Stomach (tissue), 8 donors: ENCODE measurements at regions not wholly inside any gene's neighbourhood (a gene's known extent, or its start where the extent isn't known, plus 50 kb on each side); places are given as distances from the start of the nearest gene placed in this dataset.

Source experiments
- DNase-seq, 2 donors: peaks; one replicate each; pipeline versions ENCODE4 v3.0.0 to v3.0.0-alpha.2; 2013 to 2019
- H3K27ac ChIP-seq, 5 donors: fragments of 200-600 bp in 4 of 5; sonication (generic) in 4 of 5; one replicate each; pipeline ENCODE4 v1.5.1; 2013 to 2019; ENCODE audit warnings: mild to moderate bottlenecking in 1 of 5, moderate library complexity in 1 of 5
- H3K27me3 ChIP-seq, 3 donors: fragments of 200-600 bp; sonication (generic); one replicate each; pipeline ENCODE4 v1.5.1; 2017 to 2019; ENCODE audit warnings: mixed run types in 1 of 3
- H3K36me3 ChIP-seq, 4 donors: fragments of 200-600 bp; sonication (generic); 1 replicate in 3 of 4; 2 replicates in 1 of 4; pipeline ENCODE4 v1.5.1; 2016 to 2019
- H3K4me1 ChIP-seq, 4 donors: fragments of 200-600 bp; sonication (generic); one replicate each; pipeline ENCODE4 v1.5.1; 2016 to 2019
- H3K4me3 ChIP-seq, 4 donors: fragments of 200-600 bp; sonication (generic) in 3 of 4; one replicate each; pipeline ENCODE4 v1.5.1; 2016 to 2019; ENCODE audit warnings: mild to moderate bottlenecking in 1 of 4
- H3K9me3 ChIP-seq, 4 donors: fragments of 200-600 bp; sonication (generic); one replicate each; pipeline ENCODE4 v1.5.1; 2016 to 2019
- EP300 ChIP-seq: sonication (generic); formaldehyde crosslinking; IDR thresholded peaks from one replicate; pipeline ENCODE4 v1.6.1; 2017; ENCODE audit warnings: antibody characterized with exemption
- POLR2A ChIP-seq, 4 donors: fragments of 450-650 bp; IDR thresholded peaks; one replicate each; pipeline ENCODE4 v1.6.1; 2016; ENCODE audit warnings: antibody characterized with exemption in 4 of 4, control low read depth in 2 of 4, mild to moderate bottlenecking in 1 of 4, moderate library complexity in 1 of 4
- POLR2AphosphoS5 ChIP-seq, 3 donors: sonication (generic); formaldehyde crosslinking; IDR thresholded peaks; one replicate each; pipeline ENCODE4 v1.6.1; 2016; ENCODE audit warnings: antibody characterized with exemption in 3 of 3
- WGBS, 5 donors: extraction: QIAGEN DNeasy Blood & Tissue Kit in 3 of 5; methylation state at CpG; one replicate each; pipeline versions ENCODE4 v1.1.5 to v1.1.7; 2013 to 2018; 5-methylcytosine and 5-hydroxymethylcytosine counted together
- intact Hi-C: fragments of 100-400 bp; cut with DNase I; formaldehyde crosslinking; loops from one replicate; pipeline ENCODE4 v1.15.1; 2023; ENCODE audit warnings: low total_unique reads
- TF ChIP-seq, protein P1 (sequence below), 7 experiments: fragments of 450-650 bp in 4 of 7; fragments of 200-600 bp in 3 of 7; sonication (generic) in 3 of 7; IDR thresholded peaks; one replicate each; pipeline ENCODE4 v1.5.1; 2016 to 2019; ENCODE audit warnings: antibody characterized with exemption in 7 of 7, control low read depth in 2 of 7, mild to moderate bottlenecking in 1 of 7
- donor health status: healthy with polysubstance abuse.
- donor health status: Bipolar disorder and iron deficiency.
- donor health status: healthy.

DNA sequence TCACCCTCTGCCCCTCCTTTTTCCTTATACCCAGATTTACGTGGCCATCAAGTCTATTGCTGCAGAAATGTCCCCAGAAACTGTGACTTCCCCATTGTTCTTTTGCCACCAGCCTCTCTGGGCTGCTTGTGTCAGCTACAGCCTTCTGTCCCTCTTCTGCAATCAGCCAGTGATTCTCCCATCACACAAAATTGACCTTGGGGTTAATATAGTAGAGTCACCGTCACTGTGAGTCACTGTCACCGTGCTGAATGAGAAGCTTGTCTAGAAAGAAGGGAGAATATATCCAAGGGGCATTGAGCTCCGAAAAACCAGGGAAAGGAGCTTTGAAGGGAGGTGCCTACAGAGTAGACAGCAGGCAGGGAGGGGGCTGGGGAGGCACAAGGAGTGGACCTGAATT is 290.5 kb downstream of the HAPSTR1 start:
- WGBS, 5 donors, result 66 to 83% (median 81%) methylated on average over 4 of the region's 4 CpGs

GRCh38 chr16:9383281-9383680 is 291.8 kb downstream of the HAPSTR1 start:
- intact Hi-C loops, result no loop called here
- Histone ChIP-seq H3K4me3 (no peak overlapping the region), H3K27ac (no peak overlapping the region), H3K4me1 (no peaks in the 10 kb centered on the region), H3K27me3 (no peaks in the 10 kb centered on the region), H3K36me3 (no peaks in the 10 kb centered on the region), H3K9me3 (peaks cover 6 to 14% (median 10%) of the 10 kb centered on the region in 4 donors)
- no peak for DNase-seq
- TF ChIP-seq, protein P1, sequence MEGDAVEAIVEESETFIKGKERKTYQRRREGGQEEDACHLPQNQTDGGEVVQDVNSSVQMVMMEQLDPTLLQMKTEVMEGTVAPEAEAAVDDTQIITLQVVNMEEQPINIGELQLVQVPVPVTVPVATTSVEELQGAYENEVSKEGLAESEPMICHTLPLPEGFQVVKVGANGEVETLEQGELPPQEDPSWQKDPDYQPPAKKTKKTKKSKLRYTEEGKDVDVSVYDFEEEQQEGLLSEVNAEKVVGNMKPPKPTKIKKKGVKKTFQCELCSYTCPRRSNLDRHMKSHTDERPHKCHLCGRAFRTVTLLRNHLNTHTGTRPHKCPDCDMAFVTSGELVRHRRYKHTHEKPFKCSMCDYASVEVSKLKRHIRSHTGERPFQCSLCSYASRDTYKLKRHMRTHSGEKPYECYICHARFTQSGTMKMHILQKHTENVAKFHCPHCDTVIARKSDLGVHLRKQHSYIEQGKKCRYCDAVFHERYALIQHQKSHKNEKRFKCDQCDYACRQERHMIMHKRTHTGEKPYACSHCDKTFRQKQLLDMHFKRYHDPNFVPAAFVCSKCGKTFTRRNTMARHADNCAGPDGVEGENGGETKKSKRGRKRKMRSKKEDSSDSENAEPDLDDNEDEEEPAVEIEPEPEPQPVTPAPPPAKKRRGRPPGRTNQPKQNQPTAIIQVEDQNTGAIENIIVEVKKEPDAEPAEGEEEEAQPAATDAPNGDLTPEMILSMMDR (IDR thresholded peaks at IDR 0.05), result no peak
- WGBS, 5 donors, result 35 to 73% (median 62%) methylated on average over 3 of the region's 3 CpGs

More for the DNA sequence above, 290.5 kb downstream of the HAPSTR1 start:
- intact Hi-C loops, result no loop called here
- Histone ChIP-seq H3K36me3 (no peaks in the 10 kb centered on the region), H3K4me1 (no peaks in the 10 kb centered on the region), H3K27me3 (no peaks in the 10 kb centered on the region), H3K9me3 (peaks cover 0 to 4% (median 0%) of the 10 kb centered on the region in 4 donors), H3K4me3 (no peak overlapping the region), H3K27ac (no peak overlapping the region)
- DNase-seq, result no peak
- TF ChIP-seq, protein P1 (IDR thresholded peaks at IDR 0.05), result no peak
- TF ChIP-seq POLR2A (IDR thresholded peaks at IDR 0.05), result no peak
- no peak for TF ChIP-seq EP300
- no peak for TF ChIP-seq POLR2AphosphoS5 (IDR thresholded peaks at IDR 0.05)

GRCh38 chr16:9384141-9384540 is 292.7 kb downstream of the HAPSTR1 start:
- no peaks in the 10 kb centered on the region for H3K27me3 ChIP-seq
- no peaks in the 10 kb centered on the region for H3K36me3 ChIP-seq
- peaks cover 9 to 22% (median 14%) of the 10 kb centered on the region in 4 donors for H3K9me3 ChIP-seq
- intact Hi-C loops, result no loop called here
- H3K4me3 ChIP-seq, result no peak overlapping the region
- H3K4me1 ChIP-seq, result no peaks in the 10 kb centered on the region
- WGBS, 5 donors, result 24 to 50% (median 39%) methylated on average over 4 of the region's 4 CpGs
- TF ChIP-seq POLR2AphosphoS5 (IDR thresholded peaks at IDR 0.05) (no peak), EP300 (no peak), POLR2A (IDR thresholded peaks at IDR 0.05) (no peak)
- TF ChIP-seq, protein P1 (IDR thresholded peaks at IDR 0.05), result no peak
- DNase-seq, result no peak
- H3K27ac ChIP-seq, result no peak overlapping the region

GRCh38 chr16:9389543-9390207 is 298.2 kb downstream of the HAPSTR1 start:
- no peak for TF ChIP-seq EP300
- no peak for TF ChIP-seq POLR2A (IDR thresholded peaks at IDR 0.05)
- TF ChIP-seq, protein P1 (IDR thresholded peaks at IDR 0.05), result no peak
- TF ChIP-seq POLR2AphosphoS5 (IDR thresholded peaks at IDR 0.05), result no peak
- Histone ChIP-seq H3K27ac (no peak overlapping the region), H3K9me3 (peaks cover 9 to 18% (median 14%) of the 10 kb centered on the region in 4 donors), H3K4me1 (no peaks in the 10 kb centered on the region), H3K36me3 (no peaks in the 10 kb centered on the region), H3K4me3 (no peak overlapping the region), H3K27me3 (no peaks in the 10 kb centered on the region)
- no peak for DNase-seq
- intact Hi-C loops, result no loop called here
- 80 to 96% (median 91%) methylated on average over 1 of the region's 1 CpG for WGBS, 5 donors
